ENCODE measurements at regions not wholly inside any gene's neighbourhood (a gene's known extent, or its start where the extent isn't known, plus 50 kb on each side); places are given as distances from the start of the nearest gene placed in this dataset.

GRCh38 chr9:2979957-2980610 is 136.2 kb upstream of the PUM3 start:
- FAIRE-seq: no peak

GRCh38 chr9:2972475-2972874 is 128.6 kb upstream of the PUM3 start:
- no peak for FAIRE-seq

- no peak for FAIRE-seq
These were observed 127.0 kb upstream of the PUM3 start for GRCh38 chr9:2970864-2971263.

GRCh38 chr9:2967766-2968165 is 123.9 kb upstream of the PUM3 start:
- no peak for FAIRE-seq

GRCh38 chr9:2966565-2967300 is 122.8 kb upstream of the PUM3 start:
- FAIRE-seq: no peak

GRCh38 chr9:2964470-2964869 is 120.6 kb upstream of the PUM3 start:
- no peak for FAIRE-seq

- FAIRE-seq: no peak
These were observed 119.4 kb upstream of the PUM3 start for GRCh38 chr9:2963307-2963706.

- FAIRE-seq: no peak
These were observed 118.7 kb upstream of the PUM3 start for GRCh38 chr9:2962471-2963172.

GRCh38 chr9:2958219-2958618 is 114.3 kb upstream of the PUM3 start:
- FAIRE-seq: no peak

- FAIRE-seq: no peak
These were observed 113.8 kb upstream of the PUM3 start for GRCh38 chr9:2957656-2958200.

- no peak for FAIRE-seq
These were observed 111.7 kb upstream of the PUM3 start for GRCh38 chr9:2955575-2955974.

GRCh38 chr9:2939368-2939767 is 95.5 kb upstream of the PUM3 start:
- no peak for FAIRE-seq

GRCh38 chr9:2936221-2936620 is 92.3 kb upstream of the PUM3 start:
- no peak for FAIRE-seq

GRCh38 chr9:2934883-2935282 is 91.0 kb upstream of the PUM3 start:
- no peak for FAIRE-seq

- FAIRE-seq: no peak
These were observed 90.4 kb upstream of the PUM3 start for GRCh38 chr9:2934241-2934650.

GRCh38 chr9:2933165-2934095 is 89.5 kb upstream of the PUM3 start:
- FAIRE-seq: no peak

GRCh38 chr9:2928411-2928810 is 84.5 kb upstream of the PUM3 start:
- FAIRE-seq: no peak

- no peak for FAIRE-seq
These were observed 81.1 kb upstream of the PUM3 start for GRCh38 chr9:2925016-2925415.

GRCh38 chr9:2924380-2924768 is 80.5 kb upstream of the PUM3 start:
- no peak for FAIRE-seq

GRCh38 chr9:2923766-2924379 is 80.0 kb upstream of the PUM3 start:
- no peak for FAIRE-seq

- no peak for FAIRE-seq
These were observed 75.5 kb upstream of the PUM3 start for GRCh38 chr9:2919347-2919746.

- FAIRE-seq: no peak
These were observed 72.6 kb upstream of the PUM3 start for GRCh38 chr9:2916382-2916985.
